ENCODE measurements at regions not wholly inside any gene's neighbourhood (a gene's known extent, or its start where the extent isn't known, plus 50 kb on each side); places are given as distances from the start of the nearest gene placed in this dataset.

GRCh38 chr3:115420086-115420485 is 203.2 kb upstream of the GAP43 start:
- DNase-seq (ENCODE audit: low spot score) (no peak), ATAC-seq (no peak)
- intact Hi-C loops (cut with DNase I), result no loop called here

GRCh38 chr3:115423170-115423569 is 200.1 kb upstream of the GAP43 start:
- intact Hi-C loops (cut with DNase I), result no loop called here
- no peak for ATAC-seq
- no peak for DNase-seq (ENCODE audit: low spot score)

- DNase-seq (ENCODE audit: low spot score) (no peak), ATAC-seq (no peak)
- intact Hi-C loops (cut with DNase I), result no loop called here
Measured at GRCh38 chr3:115428841-115429240, 194.5 kb upstream of the GAP43 start.

GRCh38 chr3:115436767-115437301 is 186.5 kb upstream of the GAP43 start:
- DNase-seq (ENCODE audit: low spot score), result no peak
- ATAC-seq, result no peak
- intact Hi-C loops (cut with DNase I), result no loop called here

- DNase-seq (ENCODE audit: low spot score) (no peak), ATAC-seq (no peak)
- intact Hi-C loops (cut with DNase I), result no loop called here
Measured at GRCh38 chr3:115438799-115439198, 184.5 kb upstream of the GAP43 start.

GRCh38 chr3:115445559-115445958 is 177.8 kb upstream of the GAP43 start:
- ATAC-seq (no peak), DNase-seq (ENCODE audit: low spot score) (no peak)
- intact Hi-C loops (cut with DNase I), result no loop called here

- no peak for ATAC-seq
- intact Hi-C loops (cut with DNase I), result no loop called here
- DNase-seq (ENCODE audit: low spot score), result no peak
Measured at GRCh38 chr3:115448851-115449250, 174.5 kb upstream of the GAP43 start.

GRCh38 chr3:115450036-115450435 is 173.3 kb upstream of the GAP43 start:
- no peak for ATAC-seq
- intact Hi-C loops (cut with DNase I), result no loop called here
- DNase-seq (ENCODE audit: low spot score), result no peak

GRCh38 chr3:115464036-115464435 is 159.3 kb upstream of the GAP43 start:
- DNase-seq (ENCODE audit: low spot score), result no peak
- intact Hi-C loops (cut with DNase I), result no loop called here
- ATAC-seq, result no peak

- intact Hi-C loops (cut with DNase I), result no loop called here
- ATAC-seq (no peak), DNase-seq (ENCODE audit: low spot score) (no peak)
Measured at GRCh38 chr3:115469649-115470048, 153.7 kb upstream of the GAP43 start.

GRCh38 chr3:115470254-115470653 is 153.1 kb upstream of the GAP43 start:
- intact Hi-C loops (cut with DNase I), result no loop called here
- DNase-seq (ENCODE audit: low spot score) (no peak), ATAC-seq (no peak)

GRCh38 chr3:115475178-115476041 is 147.9 kb upstream of the GAP43 start:
- no peak for ATAC-seq
- no peak for DNase-seq (ENCODE audit: low spot score)
- intact Hi-C loops (cut with DNase I), result no loop called here

- intact Hi-C loops (cut with DNase I), result no loop called here
- no peak for ATAC-seq
Measured at GRCh38 chr3:115476472-115476871, 146.8 kb upstream of the GAP43 start.

GRCh38 chr3:115478359-115478758 is 145.0 kb upstream of the GAP43 start:
- ATAC-seq (no peak), DNase-seq (ENCODE audit: low spot score) (no peak)
- intact Hi-C loops (cut with DNase I), result no loop called here

More at GRCh38 chr3:115476472-115476871, 146.8 kb upstream of the GAP43 start:
- DNase-seq (ENCODE audit: low spot score), result no peak

GRCh38 chr3:115486880-115487279 is 136.4 kb upstream of the GAP43 start:
- intact Hi-C loops (cut with DNase I), result no loop called here
- ATAC-seq, result no peak
- no peak for DNase-seq (ENCODE audit: low spot score)

- DNase-seq (ENCODE audit: low spot score) (no peak), ATAC-seq (no peak)
- intact Hi-C loops (cut with DNase I), result no loop called here
Measured at GRCh38 chr3:115487968-115488367, 135.3 kb upstream of the GAP43 start.

GRCh38 chr3:115488409-115488808 is 134.9 kb upstream of the GAP43 start:
- ATAC-seq (no peak), DNase-seq (ENCODE audit: low spot score) (no peak)
- intact Hi-C loops (cut with DNase I), result no loop called here

GRCh38 chr3:115494826-115495225 is 128.5 kb upstream of the GAP43 start:
- intact Hi-C loops (cut with DNase I), result no loop called here
- no peak for DNase-seq (ENCODE audit: low spot score)
- no peak for ATAC-seq

GRCh38 chr3:115498421-115498820 is 124.9 kb upstream of the GAP43 start:
- intact Hi-C loops (cut with DNase I), result no loop called here
- no peak for DNase-seq (ENCODE audit: low spot score)
- no peak for ATAC-seq

- intact Hi-C loops (cut with DNase I), result no loop called here
- no peak for ATAC-seq
- DNase-seq (ENCODE audit: low spot score), result no peak
Measured at GRCh38 chr3:115498898-115499297, 124.4 kb upstream of the GAP43 start.

- ATAC-seq, result no peak
- intact Hi-C loops (cut with DNase I), result no loop called here
- DNase-seq (ENCODE audit: low spot score), result no peak
Measured at GRCh38 chr3:115499666-115500065, 123.6 kb upstream of the GAP43 start.

Measured in sciatic nerve (tissue), 2 donors.